ENCODE measurements at regions not wholly inside any gene's neighbourhood (a gene's known extent, or its start where the extent isn't known, plus 50 kb on each side); places are given as distances from the start of the nearest gene placed in this dataset.

GRCh38 chr9:17876687-17877086 is 297.8 kb downstream of the SH3GL2 start:
- TF ChIP-seq CTCF (IDR thresholded peaks at IDR 0.05; ENCODE audit: low read depth, low read length, poor library complexity, severe bottlenecking) (no peak), EZH2phosphoT487 (IDR thresholded peaks at IDR 0.05; ENCODE audit: borderline replicate concordance, low read length) (no peak)

All from DOHH2 (cell line).